GM23248 (cell line): ENCODE measurements at regions not wholly inside any gene's neighbourhood (a gene's known extent, or its start where the extent isn't known, plus 50 kb on each side); places are given as distances from the start of the nearest gene placed in this dataset.

ENCODE experiments used
- DNase-seq: peaks from one replicate; pipeline ENCODE4 v3.0.0-alpha.2; 2015
- H2AFZ ChIP-seq: fragments of 200-600 bp; sonication (generic); 2 replicates; pipeline ENCODE4 v1.6.1; 2016; ENCODE audit warnings: antibody characterized with exemption
- H3F3A ChIP-seq: fragments of 200-600 bp; sonication (generic); 2 replicates; pipeline ENCODE4 v1.6.1; 2016; ENCODE audit warnings: mild to moderate bottlenecking, antibody characterized with exemption, mixed run types; ENCODE audit not compliant: insufficient read depth
- H3K27ac ChIP-seq: fragments of 200-600 bp; sonication (generic); 2 replicates; pipeline ENCODE4 v1.5.1; 2016; ENCODE audit warnings: mild to moderate bottlenecking
- H3K27me3 ChIP-seq: fragments of 200-600 bp; sonication (generic); replicated peaks from 2 replicates; pipeline ENCODE4 v1.6.1; 2016; ENCODE audit warnings: mild to moderate bottlenecking; ENCODE audit not compliant: insufficient read depth
- H3K36me3 ChIP-seq: fragments of 200-600 bp; sonication (generic); 2 replicates; pipeline ENCODE4 v1.6.1; 2016; ENCODE audit warnings: low read depth, mild to moderate bottlenecking
- H3K4me1 ChIP-seq: fragments of 200-600 bp; sonication (generic); 2 replicates; pipeline ENCODE4 v1.6.1; 2016; ENCODE audit warnings: mild to moderate bottlenecking; ENCODE audit not compliant: insufficient read depth
- H3K4me2 ChIP-seq: fragments of 200-600 bp; sonication (generic); one replicate; pipeline ENCODE4 v1.6.1; 2016; ENCODE audit warnings: mild to moderate bottlenecking; ENCODE audit not compliant: unreplicated experiment
- H3K4me3 ChIP-seq: fragments of 200-600 bp; sonication (generic); 2 replicates; pipeline ENCODE4 v1.5.1; 2016; ENCODE audit warnings: mild to moderate bottlenecking
- H3K79me2 ChIP-seq: fragments of 200-600 bp; sonication (generic); 2 replicates; pipeline ENCODE4 v1.6.1; 2016; ENCODE audit warnings: mild to moderate bottlenecking; ENCODE audit not compliant: insufficient read depth
- H3K9ac ChIP-seq: fragments of 200-600 bp; sonication (generic); 2 replicates; pipeline ENCODE4 v1.6.1; 2016; ENCODE audit warnings: mild to moderate bottlenecking
- H3K9me2 ChIP-seq: fragments of 200-600 bp; sonication (generic); 2 replicates; pipeline ENCODE4 v1.6.1; 2016; ENCODE audit warnings: mixed run types, mild to moderate bottlenecking, moderate library complexity; ENCODE audit not compliant: insufficient read depth
- H3K9me3 ChIP-seq: fragments of 200-600 bp; sonication (generic); one replicate; pipeline ENCODE4 v1.6.1; 2017; ENCODE audit warnings: low read depth
- H4K20me1 ChIP-seq: fragments of 200-600 bp; sonication (generic); 2 replicates; pipeline ENCODE4 v1.6.0; 2016; ENCODE audit not compliant: insufficient read depth
- EZH2 ChIP-seq: fragments of 200-600 bp; sonication (generic); IDR thresholded peaks from 2 replicates; pipeline ENCODE4 v1.6.1; 2018; ENCODE audit warnings: antibody characterized with exemption, mild to moderate bottlenecking; ENCODE audit not compliant: insufficient read depth, poor library complexity, severe bottlenecking
- EZH2phosphoT487 ChIP-seq: fragments of 200-600 bp; sonication (generic); IDR thresholded peaks from 2 replicates; pipeline ENCODE4 v1.6.1; 2018; ENCODE audit warnings: antibody characterized with exemption, moderate library complexity, mild to moderate bottlenecking, low read depth; ENCODE audit not compliant: insufficient read depth
- WGBS, 2 experiments: methylation state at CpG; one replicate each; pipeline ENCODE4 v1.1.6; 2015 to 2017; ENCODE audit warnings: low lambda C conversion rate in 2 of 2, low coverage in 1 of 2; ENCODE audit errors: missing lambda C conversion rate in 2 of 2; 5-methylcytosine and 5-hydroxymethylcytosine counted together
- in situ Hi-C: fragments of 300-500 bp; cut with MboI; formaldehyde crosslinking; loops from 2 replicates; pipeline ENCODE4 v1.15.0; 2020

DNA sequence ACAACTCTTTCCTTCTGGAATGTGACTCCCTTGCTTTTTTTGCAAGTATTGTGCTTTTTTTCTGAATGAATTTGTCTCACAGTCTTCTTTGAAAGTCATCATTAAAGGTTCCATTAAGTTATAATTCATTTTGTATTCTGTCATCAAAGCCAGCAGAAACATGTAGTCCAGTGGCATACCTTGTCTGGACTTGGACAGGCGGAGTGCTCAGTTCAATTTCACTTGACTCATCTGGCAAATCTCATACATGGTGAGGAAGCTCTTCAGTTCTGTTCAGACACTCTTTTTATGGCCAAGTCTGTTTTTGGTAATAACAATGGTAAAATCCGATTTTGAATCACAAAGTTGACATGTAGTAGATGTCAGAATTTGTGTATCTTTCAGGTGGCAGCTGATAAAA is 260.8 kb upstream of the OPRM1 start:
- Histone ChIP-seq H3K79me2 (no peaks in the 10 kb centered on the region), H3K36me3 (no peaks in the 10 kb centered on the region), H3K4me2 (no peak overlapping the region), H3K9me3 (no peaks in the 10 kb centered on the region), H3K9me2 (no peaks in the 10 kb centered on the region), H3K9ac (no peak overlapping the region), H3K4me3 (no peak overlapping the region), H2AFZ (no peak overlapping the region), H3K27ac (no peak overlapping the region), H3F3A (no peaks in the 10 kb centered on the region), H3K4me1 (no peaks in the 10 kb centered on the region), H4K20me1 (no peaks in the 10 kb centered on the region), H3K27me3 (no peaks in the 10 kb centered on the region)
- 28 to 31% methylated on average over 2 of the region's 2 CpGs for WGBS, 2 experiments
- TF ChIP-seq EZH2, result no peak
- TF ChIP-seq EZH2phosphoT487, result no peak
- no peak for DNase-seq
- in situ Hi-C loops, result no loop called here

DNA sequence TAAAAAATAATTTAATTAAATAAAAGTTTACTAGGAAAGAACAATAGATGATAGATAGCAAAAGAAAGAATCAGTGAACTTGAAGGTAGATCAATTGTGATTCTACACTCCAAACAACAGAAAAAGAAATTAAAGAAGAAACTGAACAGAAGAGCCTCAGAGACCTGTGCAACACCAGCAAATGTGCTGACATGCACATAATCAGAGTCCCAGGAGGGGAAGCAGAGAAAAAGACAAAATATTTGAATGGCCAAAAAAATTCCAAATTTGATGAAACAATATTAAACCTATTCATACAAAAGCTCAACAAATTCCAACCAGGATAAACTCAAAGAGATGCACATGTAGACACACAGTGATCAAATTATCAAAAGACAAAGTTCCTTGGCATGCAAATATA is 267.5 kb upstream of the OPRM1 start:
- Histone ChIP-seq H3K9me2 (no peaks in the 10 kb centered on the region), H3K27ac (no peak overlapping the region)
- TF ChIP-seq EZH2phosphoT487 (no peak), EZH2 (no peak)

GRCh38 chr6:153767127-153767526 is 271.9 kb upstream of the OPRM1 start:
- Histone ChIP-seq H3K9ac (no peak overlapping the region), H3K9me3 (no peaks in the 10 kb centered on the region), H4K20me1 (no peaks in the 10 kb centered on the region), H3K4me3 (no peak overlapping the region), H3K4me1 (no peaks in the 10 kb centered on the region), H3K9me2 (no peaks in the 10 kb centered on the region), H3K27ac (no peak overlapping the region), H3F3A (no peaks in the 10 kb centered on the region), H3K79me2 (no peaks in the 10 kb centered on the region), H3K4me2 (no peak overlapping the region), H3K36me3 (no peaks in the 10 kb centered on the region), H3K27me3 (no peaks in the 10 kb centered on the region), H2AFZ (no peak overlapping the region)
- 45 to 58% methylated on average over 5 of the region's 5 CpGs for WGBS, 2 experiments
- no peak for DNase-seq
- TF ChIP-seq EZH2 (no peak), EZH2phosphoT487 (no peak)
- in situ Hi-C loops, result no loop called here

More for the DNA sequence above, 267.5 kb upstream of the OPRM1 start:
- H3K4me3 ChIP-seq, result no peak overlapping the region
- no peak overlapping the region for H2AFZ ChIP-seq
- no peaks in the 10 kb centered on the region for H3K36me3 ChIP-seq
- no peak overlapping the region for H3K4me2 ChIP-seq
- H3F3A ChIP-seq, result no peaks in the 10 kb centered on the region
- no peak for DNase-seq
- in situ Hi-C loops, result no loop called here
- H3K79me2 ChIP-seq, result no peaks in the 10 kb centered on the region
- H4K20me1 ChIP-seq, result no peaks in the 10 kb centered on the region
- no peak overlapping the region for H3K9ac ChIP-seq
- H3K4me1 ChIP-seq, result no peaks in the 10 kb centered on the region
- H3K9me3 ChIP-seq, result no peaks in the 10 kb centered on the region
- H3K27me3 ChIP-seq, result no peaks in the 10 kb centered on the region

DNA sequence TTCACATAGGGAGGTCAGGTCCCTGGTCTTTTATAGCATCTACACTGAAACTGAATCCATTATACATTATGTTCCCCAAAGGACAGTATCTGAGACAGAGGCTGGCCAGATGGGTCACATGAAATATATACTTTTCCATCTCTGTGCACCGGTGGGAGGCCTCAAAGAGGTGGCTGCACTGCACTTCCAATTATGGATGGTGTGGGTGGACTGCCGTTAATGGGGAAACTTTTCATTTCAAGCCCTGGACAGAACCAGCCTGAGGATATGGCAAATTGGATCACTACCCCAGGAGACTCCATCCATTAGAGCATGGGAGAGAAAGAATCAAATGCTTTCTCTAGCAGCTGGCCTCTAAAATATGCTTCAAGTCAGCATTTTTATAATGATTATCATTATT is 280.5 kb upstream of the OPRM1 start:
- Histone ChIP-seq H3K4me3 (no peak overlapping the region), H3K9me2 (no peaks in the 10 kb centered on the region), H2AFZ (no peak overlapping the region), H3K36me3 (no peaks in the 10 kb centered on the region), H3K4me2 (no peak overlapping the region), H3K9me3 (no peaks in the 10 kb centered on the region), H4K20me1 (no peaks in the 10 kb centered on the region), H3K79me2 (no peaks in the 10 kb centered on the region), H3K9ac (no peak overlapping the region), H3K27me3 (no peaks in the 10 kb centered on the region), H3F3A (no peaks in the 10 kb centered on the region), H3K4me1 (no peaks in the 10 kb centered on the region), H3K27ac (no peak overlapping the region)
- no peak for DNase-seq
- TF ChIP-seq EZH2phosphoT487 (no peak), EZH2 (no peak)
- WGBS, 2 experiments, result 4% methylated on average over 2 of the region's 2 CpGs
- in situ Hi-C loops, result no loop called here

GRCh38 chr6:153735761-153736160 is 303.3 kb upstream of the OPRM1 start:
- Histone ChIP-seq H3F3A (no peaks in the 10 kb centered on the region), H3K79me2 (no peaks in the 10 kb centered on the region), H3K9me2 (no peaks in the 10 kb centered on the region), H3K9me3 (no peaks in the 10 kb centered on the region), H3K9ac (no peak overlapping the region), H3K27me3 (no peaks in the 10 kb centered on the region), H3K4me3 (no peak overlapping the region), H3K4me1 (no peaks in the 10 kb centered on the region), H3K36me3 (no peaks in the 10 kb centered on the region), H3K4me2 (no peak overlapping the region), H3K27ac (no peak overlapping the region), H2AFZ (no peak overlapping the region), H4K20me1 (no peaks in the 10 kb centered on the region)
- DNase-seq, result no peak
- no peak for TF ChIP-seq EZH2
- TF ChIP-seq EZH2phosphoT487, result no peak
- in situ Hi-C loops, result no loop called here
- 21 to 25% methylated on average over 5 of the region's 5 CpGs for WGBS, 2 experiments
